K562 (cell line): ENCODE measurements at regions not wholly inside any gene's neighbourhood (a gene's known extent, or its start where the extent isn't known, plus 50 kb on each side); places are given as distances from the start of the nearest gene placed in this dataset.

Experiments used
- ATAC-seq: fragments of 200-7000 bp; cut with Tn5 transposase; 3 replicates; pipeline ENCODE4 v1.9.1; 2020; ENCODE audit warnings: moderate library complexity
- BruUV-seq: library from RNA; stranded (reverse); fragments of 400-500 nt; replicated peaks from 2 replicates; lab custom pipeline; 2021; lab: Mats Ljungman, UMichigan
- CTCF ChIA-PET: fragments of 300-600 bp; formaldehyde crosslinking; extraction: SDS; loops from one replicate; lab custom pipeline; 2021; ENCODE audit warnings: low intra/inter-chr PET ratio; lab: Yijun Ruan, JAX
- POLR2A ChIA-PET: fragments of 300-600, 350-650 bp; sonication (Branson Sonifier 250); formaldehyde crosslinking; extraction: SDS; loops from one replicate; lab custom pipeline; 2021; ENCODE audit warnings: antibody characterized with exemption, inconsistent platforms; lab: Yijun Ruan, JAX
- DNase-seq, 4 experiments: peaks; one replicate each; pipeline versions ENCODE4 v3.0.0 to v3.0.0-alpha.2; 2011 to 2018; ENCODE audit warnings: low spot score in 3 of 4, mixed read lengths in 3 of 4; ENCODE audit errors: extremely low read depth in 1 of 4
- FAIRE-seq: peaks from 2 replicates; lab custom pipeline; 2011; peaks lifted over from hg19 to GRCh38; lab: Jason Lieb, UNC
- H2AFZ ChIP-seq: 2 replicates; pipeline ENCODE4 v1.6.0; 2011; ENCODE audit warnings: low read depth, low read length, control low read depth, inconsistent platforms
- H3K27ac ChIP-seq: fragments of 200-600 bp; 3 replicates; pipeline ENCODE4 v1.8.0; 2011; ENCODE audit warnings: low read depth, mild to moderate bottlenecking, control low read depth, inconsistent platforms, low read length, moderate library complexity, mixed read lengths; ENCODE audit errors: extremely low read depth
- H3K27me3 ChIP-seq, 2 experiments: fragments of 300-600 bp in 1 of 2; 2 replicates in 1 of 2; 3 replicates in 1 of 2; pipeline versions ENCODE4 v1.6.0 to v1.8.0; 2011; ENCODE audit warnings: inconsistent platforms in 2 of 2, low read length in 2 of 2, mild to moderate bottlenecking in 1 of 2, mixed read lengths in 1 of 2, moderate library complexity in 1 of 2; ENCODE audit not compliant: control insufficient read depth in 2 of 2, insufficient read depth in 2 of 2
- H3K36me3 ChIP-seq: fragments of 300-600 bp; 3 replicates; pipeline ENCODE4 v1.8.0; 2011; ENCODE audit warnings: mild to moderate bottlenecking, low read length, inconsistent platforms; ENCODE audit not compliant: control insufficient read depth, insufficient read depth
- H3K4me1 ChIP-seq, 2 experiments: fragments of 200-600 bp in 1 of 2; replicated peaks in 1 of 2; 2 replicates in 1 of 2; 3 replicates in 1 of 2; pipeline versions ENCODE4 v1.5.1 to v1.8.0; 2011; ENCODE audit warnings: inconsistent platforms in 2 of 2, low read length in 2 of 2, mild to moderate bottlenecking in 1 of 2, mixed read lengths in 1 of 2, moderate library complexity in 1 of 2; ENCODE audit not compliant: control insufficient read depth in 2 of 2, insufficient read depth in 2 of 2
- H3K4me2 ChIP-seq: 2 replicates; pipeline ENCODE4 v1.6.1; 2011; ENCODE audit warnings: low read length, control low read depth, inconsistent platforms, mixed read lengths; ENCODE audit not compliant: insufficient read depth
- H3K4me3 ChIP-seq: fragments of 200-600 bp; sonication (generic), shearing (Covaris generic); 2 replicates; pipeline ENCODE4 v1.5.1; 2016; ENCODE audit warnings: control low read depth, inconsistent platforms
- H3K79me2 ChIP-seq: fragments of 200-600 bp; 3 replicates; pipeline ENCODE4 v1.8.0; 2011; ENCODE audit warnings: low read length, inconsistent platforms; ENCODE audit not compliant: control insufficient read depth, insufficient read depth
- H3K9ac ChIP-seq, 2 experiments: 2 replicates each; pipeline versions ENCODE4 v1.6.0 to v1.6.1; 2011; ENCODE audit warnings: low read depth in 2 of 2, low read length in 2 of 2, control low read depth in 1 of 2, inconsistent platforms in 1 of 2, mild to moderate bottlenecking in 1 of 2, mixed read lengths in 1 of 2; ENCODE audit not compliant: insufficient read depth in 1 of 2
- H3K9me1 ChIP-seq: one replicate; pipeline ENCODE4 v1.6.0; 2011; ENCODE audit warnings: inconsistent platforms, mild to moderate bottlenecking, low read length, moderate library complexity; ENCODE audit not compliant: control insufficient read depth, insufficient read depth
- H3K9me3 ChIP-seq: replicated peaks from 2 replicates; pipeline ENCODE4 v1.5.1; 2011; ENCODE audit warnings: low read depth, low read length, inconsistent platforms; ENCODE audit not compliant: control insufficient read depth, insufficient read depth
- H4K20me1 ChIP-seq: replicated peaks from 2 replicates; pipeline ENCODE4 v1.6.1; 2011; ENCODE audit warnings: low read length, inconsistent platforms, mixed read lengths; ENCODE audit not compliant: control insufficient read depth, insufficient read depth
- ADNP ChIP-seq: fragments of 200-800 bp; sonication (Bioruptor generic); IDR thresholded peaks from 2 replicates; pipeline ENCODE4 v1.6.1; 2016; ENCODE audit warnings: missing genetic modification characterization, missing compliant biosample characterization
- ARID4B ChIP-seq: sonication (generic); formaldehyde crosslinking; IDR thresholded peaks from 2 replicates; pipeline ENCODE4 v1.8.0; 2022; ENCODE audit warnings: mild to moderate bottlenecking, missing genetic modification reagents
- CBFA2T2 ChIP-seq: fragments of 450-650 bp; conservative IDR thresholded peaks from 2 replicates; pipeline ENCODE4 v1.6.1; 2017; ENCODE audit warnings: mild to moderate bottlenecking
- ETV5 ChIP-seq: sonication (generic); formaldehyde crosslinking; IDR thresholded peaks from 2 replicates; pipeline ENCODE4 v1.4.0; 2020; ENCODE audit warnings: low read depth, mild to moderate bottlenecking, missing genetic modification reagents
- MBD1 ChIP-seq: fragments of 250-450 bp; sonication (Bioruptor Pico); IDR thresholded peaks from 2 replicates; pipeline ENCODE4 v1.8.0; 2022; ENCODE audit warnings: inconsistent platforms
- RBM14 ChIP-seq: fragments of 200-400 bp; formaldehyde crosslinking; IDR thresholded peaks from 2 replicates; pipeline ENCODE4 v1.6.1; 2018; ENCODE audit warnings: low read depth, mild to moderate bottlenecking, low read length, moderate library complexity, borderline replicate concordance; ENCODE audit not compliant: insufficient read depth
- STAG1 ChIP-seq: sonication (generic); formaldehyde crosslinking; IDR thresholded peaks from 2 replicates; pipeline ENCODE4 v1.5.0; 2020; ENCODE audit warnings: missing genetic modification reagents, borderline replicate concordance
- ZNF589 ChIP-seq: fragments of 200-800 bp; sonication (Bioruptor generic); IDR thresholded peaks from 2 replicates; pipeline ENCODE4 v1.6.1; 2016; ENCODE audit warnings: low read depth, missing genetic modification characterization, missing compliant biosample characterization
- WGBS: fragments of 100-300 bp; shearing (Covaris generic); methylation state at CpG from one replicate; pipeline ENCODE4 v1.1.6; 2016; ENCODE audit warnings: low coverage, mixed read lengths; ENCODE audit not compliant: insufficient coverage; ENCODE audit errors: missing lambda C conversion rate; 5-methylcytosine and 5-hydroxymethylcytosine counted together
- in situ Hi-C: fragments of 300-500 bp; cut with MboI; formaldehyde crosslinking; loops from 4 replicates; pipeline ENCODE4 v1.15.0; 2018; ENCODE audit warnings: inconsistent platforms, mixed read lengths
- intact Hi-C: fragments of 100-400 bp; cut with micrococcal nuclease; formaldehyde crosslinking; loops from 2 replicates; pipeline ENCODE4 v1.14.2; 2022

- no peaks in the 10 kb centered on the region for H3K79me2 ChIP-seq
- intact Hi-C loops: loop anchor here (5.0 kb wide), 1 partner anchor 326 kb away; no protein-coding TSS in a partner anchor
- in situ Hi-C loops: no loop called here
- no peaks in the 10 kb centered on the region for H3K9me1 ChIP-seq
- no peak overlapping the region for H2AFZ ChIP-seq
- no peak overlapping the region for H3K9ac ChIP-seq
- H3K27ac ChIP-seq: no peak overlapping the region
- ChIA-PET POLR2A (no interaction called here), CTCF (no interaction called here)
- ATAC-seq (no peak), FAIRE-seq (no peak), DNase-seq (no peak)
- H3K4me2 ChIP-seq: no peak overlapping the region
- peaks cover 5 to 7% of the 10 kb centered on the region in 2 experiments; a peak in 4 of 5 replicates for H3K4me1 ChIP-seq
- no peaks in the 10 kb centered on the region for H3K9me3 ChIP-seq
- 4% methylated on average over 1 of the region's 1 CpG for WGBS
- no peaks in the 10 kb centered on the region for H3K36me3 ChIP-seq
- no TSS peak for BruUV-seq
- no peaks in the 10 kb centered on the region for H4K20me1 ChIP-seq
- H3K4me3 ChIP-seq: no peak overlapping the region
- H3K27me3 ChIP-seq: no peaks in the 10 kb centered on the region
- no peak for TF ChIP-seq ETV5 (CRISPR knock-in tag)
- TF ChIP-seq STAG1 (CRISPR knock-in tag): no peak
- TF ChIP-seq RBM14: no peak
- TF ChIP-seq ARID4B (CRISPR knock-in tag): no peak
- TF ChIP-seq CBFA2T2: no peak
- no peak for TF ChIP-seq ZNF589 (CRISPR knock-in tag)
- TF ChIP-seq ADNP (tag): no peak
- TF ChIP-seq MBD1 (CRISPR knock-in tag): no peak
Observed at GRCh38 chr18:37667836-37668235, 102.2 kb upstream of the CELF4 start.
